GM21515 (cell line): ENCODE measurements at regions not wholly inside any gene's neighbourhood (a gene's known extent, or its start where the extent isn't known, plus 50 kb on each side); places are given as distances from the start of the nearest gene placed in this dataset.

ENCODE experiments used
- ATAC-seq: cut with Tn5 transposase; IDR thresholded peaks from one replicate; pipeline ENCODE4 v1.9.1; 2021; ENCODE audit not compliant: unreplicated experiment

GRCh38 chr11:116643521-116643920, 129.3 kb downstream of the BUD13 start:
- no peak for ATAC-seq

GRCh38 chr11:116642902-116643301, 129.9 kb downstream of the BUD13 start:
- ATAC-seq: no peak

- no peak for ATAC-seq
These were observed 130.3 kb downstream of the BUD13 start for GRCh38 chr11:116642481-116642880.

- no peak for ATAC-seq
These were observed 131.2 kb downstream of the BUD13 start for GRCh38 chr11:116641561-116642045.

- ATAC-seq: no peak
These were observed 132.0 kb downstream of the BUD13 start for GRCh38 chr11:116640641-116641402.

GRCh38 chr11:116638463-116638862, 134.3 kb downstream of the BUD13 start:
- no peak for ATAC-seq

- no peak for ATAC-seq
These were observed 135.0 kb downstream of the BUD13 start for GRCh38 chr11:116637766-116638165.

GRCh38 chr11:116636341-116636929, 136.4 kb downstream of the BUD13 start:
- ATAC-seq: no peak

- no peak for ATAC-seq
These were observed 141.6 kb downstream of the BUD13 start for GRCh38 chr11:116631201-116631600.

GRCh38 chr11:116618461-116618860, 154.3 kb downstream of the BUD13 start:
- ATAC-seq: no peak

GRCh38 chr11:116615211-116615865, 157.4 kb downstream of the BUD13 start:
- no peak for ATAC-seq

- ATAC-seq: no peak
These were observed 158.2 kb downstream of the BUD13 start for GRCh38 chr11:116614306-116615210.

- no peak for ATAC-seq
These were observed 159.4 kb downstream of the BUD13 start for GRCh38 chr11:116613206-116613875.

GRCh38 chr11:116611998-116612620, 160.7 kb downstream of the BUD13 start:
- ATAC-seq: no peak

- no peak for ATAC-seq
These were observed 162.6 kb downstream of the BUD13 start for GRCh38 chr11:116610190-116610589.

- ATAC-seq: no peak
These were observed 165.8 kb downstream of the BUD13 start for GRCh38 chr11:116607027-116607426.

GRCh38 chr11:116605543-116606459, 167.0 kb downstream of the BUD13 start:
- ATAC-seq: no peak

- ATAC-seq: no peak
These were observed 169.0 kb downstream of the BUD13 start for GRCh38 chr11:116603728-116604323.

GRCh38 chr11:116602637-116602942, 170.2 kb downstream of the BUD13 start:
- ATAC-seq: no peak
